ENCODE measurements at regions not wholly inside any gene's neighbourhood (a gene's known extent, or its start where the extent isn't known, plus 50 kb on each side); places are given as distances from the start of the nearest gene placed in this dataset.
"Not testable (repeated sequence)": the region's sequence is repeated elsewhere in the genome, so short reads cannot be mapped to it uniquely, and the experiment has no call there.

DNA sequence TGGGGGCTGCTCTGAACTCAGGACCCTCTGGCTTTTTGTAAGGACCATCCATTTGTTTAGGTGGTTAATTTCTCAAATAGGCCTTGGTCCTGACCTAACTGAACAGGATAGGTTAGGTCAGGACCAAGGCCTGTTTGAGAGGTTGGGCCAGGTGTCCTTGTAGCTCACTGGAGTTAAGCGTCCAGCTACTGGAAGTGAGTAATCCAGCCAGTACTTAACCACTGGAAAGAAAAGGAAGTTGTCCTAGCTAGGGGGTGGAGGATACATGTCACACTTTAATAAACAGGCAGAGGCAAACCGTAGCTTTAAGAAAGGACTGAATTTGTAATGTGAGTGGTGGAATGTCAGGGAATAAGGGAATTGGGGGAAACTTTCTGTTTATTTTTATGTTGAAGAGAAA is 96.0 kb downstream of the GPR85 start:
- TF ChIP-seq, protein P1, sequence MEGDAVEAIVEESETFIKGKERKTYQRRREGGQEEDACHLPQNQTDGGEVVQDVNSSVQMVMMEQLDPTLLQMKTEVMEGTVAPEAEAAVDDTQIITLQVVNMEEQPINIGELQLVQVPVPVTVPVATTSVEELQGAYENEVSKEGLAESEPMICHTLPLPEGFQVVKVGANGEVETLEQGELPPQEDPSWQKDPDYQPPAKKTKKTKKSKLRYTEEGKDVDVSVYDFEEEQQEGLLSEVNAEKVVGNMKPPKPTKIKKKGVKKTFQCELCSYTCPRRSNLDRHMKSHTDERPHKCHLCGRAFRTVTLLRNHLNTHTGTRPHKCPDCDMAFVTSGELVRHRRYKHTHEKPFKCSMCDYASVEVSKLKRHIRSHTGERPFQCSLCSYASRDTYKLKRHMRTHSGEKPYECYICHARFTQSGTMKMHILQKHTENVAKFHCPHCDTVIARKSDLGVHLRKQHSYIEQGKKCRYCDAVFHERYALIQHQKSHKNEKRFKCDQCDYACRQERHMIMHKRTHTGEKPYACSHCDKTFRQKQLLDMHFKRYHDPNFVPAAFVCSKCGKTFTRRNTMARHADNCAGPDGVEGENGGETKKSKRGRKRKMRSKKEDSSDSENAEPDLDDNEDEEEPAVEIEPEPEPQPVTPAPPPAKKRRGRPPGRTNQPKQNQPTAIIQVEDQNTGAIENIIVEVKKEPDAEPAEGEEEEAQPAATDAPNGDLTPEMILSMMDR (IDR thresholded peaks at IDR 0.05; ENCODE audit: low read depth, low read length): no peak
- DNase-seq (ENCODE audit: extremely low read depth, low read depth): no peak

- DNase-seq (ENCODE audit: extremely low read depth, low read depth): no peak
- TF ChIP-seq, protein P1 (IDR thresholded peaks at IDR 0.05; ENCODE audit: low read depth, low read length): no peak
Measured at GRCh38 chr7:112989531-112989930, 97.1 kb downstream of the GPR85 start.

- DNase-seq (ENCODE audit: extremely low read depth, low read depth): no peak
- TF ChIP-seq, protein P1 (IDR thresholded peaks at IDR 0.05; ENCODE audit: low read depth, low read length): no peak
Measured at GRCh38 chr7:112987171-112987570, 99.5 kb downstream of the GPR85 start.

DNA sequence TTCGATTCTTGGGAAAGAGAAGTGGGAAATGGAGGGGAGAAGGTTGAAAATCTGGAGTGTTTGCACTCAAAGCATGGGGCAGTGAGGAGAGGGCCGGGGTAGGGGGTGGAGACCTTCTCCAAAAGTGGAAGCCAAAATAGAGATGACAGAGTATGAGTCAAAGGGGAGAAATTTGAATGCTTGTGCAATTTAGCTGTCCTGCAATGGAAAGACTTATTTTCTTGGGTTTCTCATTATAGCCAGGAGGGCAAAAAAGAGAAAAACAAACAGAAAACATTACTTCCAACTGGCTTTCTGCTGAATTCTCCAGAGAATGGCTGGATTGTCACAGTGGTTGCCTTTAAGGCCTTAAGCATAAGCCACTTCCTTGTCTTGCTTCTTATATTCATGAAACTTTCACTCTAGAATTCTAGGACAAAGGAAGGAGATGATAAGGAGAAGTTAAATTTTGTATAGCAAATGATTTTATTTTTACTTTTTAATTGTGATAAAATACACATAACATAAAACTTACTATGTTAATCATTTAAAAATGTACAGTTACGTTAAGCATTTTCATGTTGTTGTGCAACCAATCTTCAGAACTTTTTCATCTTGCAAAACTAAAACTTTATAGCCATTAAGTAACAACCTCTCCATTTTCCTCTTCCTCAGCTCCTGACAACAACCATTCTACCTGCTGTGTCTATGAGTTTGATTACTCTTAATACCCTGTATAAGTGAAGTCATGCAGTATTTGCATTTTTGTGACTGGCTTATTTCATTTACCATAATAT is 100.2 kb downstream of the GPR85 start:
- TF ChIP-seq, protein P1 (IDR thresholded peaks at IDR 0.05; ENCODE audit: low read depth, low read length): no peak
- DNase-seq (ENCODE audit: extremely low read depth, low read depth): peak; percentile 23

GRCh38 chr7:112985377-112985987 is 101.1 kb downstream of the GPR85 start:
- TF ChIP-seq, protein P1 (IDR thresholded peaks at IDR 0.05; ENCODE audit: low read depth, low read length): no peak
- no peak for DNase-seq (ENCODE audit: extremely low read depth, low read depth)

DNA sequence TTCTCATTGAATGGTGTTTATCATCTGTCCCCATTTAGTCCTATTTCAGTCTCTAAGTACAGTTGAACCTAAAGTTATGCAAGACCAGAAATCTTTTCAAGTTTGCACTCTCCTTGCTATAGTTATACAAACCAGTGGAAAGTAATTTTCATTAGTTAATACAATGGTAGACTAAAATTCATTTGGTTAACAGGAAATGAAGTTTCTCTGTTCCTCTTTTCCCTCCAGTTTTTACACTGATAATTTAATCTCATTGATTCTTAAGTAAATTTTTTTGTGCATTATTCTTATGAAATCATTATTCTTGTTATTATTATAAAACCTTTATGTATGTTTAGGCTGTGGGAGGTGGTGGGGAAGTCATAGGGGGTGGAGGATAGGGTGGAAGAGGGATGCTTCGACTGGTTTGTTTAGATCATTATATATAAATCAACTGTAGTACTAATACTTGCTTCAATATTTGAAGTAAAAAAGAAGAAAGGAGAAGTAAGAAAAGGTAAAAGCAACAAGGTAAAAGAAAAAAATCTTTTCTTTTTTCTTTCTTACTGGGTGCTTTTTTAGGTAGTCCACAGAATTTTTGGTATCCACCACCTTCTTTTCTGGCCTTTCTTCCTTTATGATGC is 104.1 kb downstream of the GPR85 start:
- TF ChIP-seq, protein P1 (IDR thresholded peaks at IDR 0.05; ENCODE audit: low read depth, low read length): no peak
- DNase-seq (ENCODE audit: extremely low read depth, low read depth): no peak

DNA sequence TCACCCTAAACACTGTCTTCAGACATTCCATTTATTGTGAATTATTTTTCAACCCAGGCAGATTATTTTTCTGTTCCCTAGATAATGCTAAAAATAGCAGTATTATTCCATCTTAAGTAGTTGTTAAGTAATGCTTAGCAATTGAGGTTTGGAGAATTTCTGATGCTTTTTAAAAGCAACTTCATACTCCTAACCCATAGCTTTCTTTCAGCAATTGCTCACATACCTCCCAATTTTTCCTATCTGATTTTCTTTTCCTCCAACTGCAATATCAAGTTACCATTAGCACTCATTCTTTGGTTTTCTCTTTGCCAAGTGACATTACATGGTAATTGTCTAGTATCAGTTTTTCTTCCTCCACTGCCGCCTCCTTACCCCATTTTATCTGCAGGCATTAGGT is 104.7 kb downstream of the GPR85 start:
- DNase-seq (ENCODE audit: extremely low read depth, low read depth): no peak
- TF ChIP-seq, protein P1 (IDR thresholded peaks at IDR 0.05; ENCODE audit: low read depth, low read length): no peak

DNA sequence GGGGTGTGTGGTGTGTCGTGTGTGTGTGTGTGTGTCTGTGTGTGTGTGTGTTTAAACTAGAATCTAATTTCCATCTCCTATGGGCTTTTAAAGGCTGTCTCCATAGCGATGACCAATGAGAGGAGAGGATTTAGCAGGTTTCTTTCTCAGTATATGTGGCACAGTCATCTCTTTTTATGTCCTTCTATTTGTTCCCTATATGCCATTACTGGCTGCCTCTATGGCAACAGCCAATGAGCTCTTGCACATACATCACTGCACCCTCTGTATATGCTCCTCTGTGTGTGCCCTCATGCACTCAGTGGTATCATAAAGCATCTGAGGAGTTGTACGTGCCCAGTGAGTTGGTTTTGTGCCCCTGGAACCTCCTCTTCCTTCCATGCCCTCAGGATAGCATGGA is 107.6 kb downstream of the GPR85 start:
- DNase-seq (ENCODE audit: extremely low read depth, low read depth): not testable (repeated sequence)

GRCh38 chr7:112977244-112977955 is 109.2 kb downstream of the GPR85 start:
- DNase-seq (ENCODE audit: extremely low read depth, low read depth): not testable (repeated sequence)

All from AG09319 (cell line).